HEK293 (cell line): ENCODE measurements at regions not wholly inside any gene's neighbourhood (a gene's known extent, or its start where the extent isn't known, plus 50 kb on each side); places are given as distances from the start of the nearest gene placed in this dataset.

ENCODE experiments used
- CTCF ChIA-PET: fragments of 350-600 bp; formaldehyde crosslinking; extraction: SDS; loops from one replicate; lab custom pipeline; 2021; ENCODE audit warnings: antibody characterized with exemption; lab: Yijun Ruan, JAX
- POLR2A ChIA-PET: fragments of 300-600 bp; formaldehyde crosslinking; extraction: SDS; loops from one replicate; lab custom pipeline; 2020; ENCODE audit warnings: antibody characterized with exemption, inconsistent platforms; lab: Yijun Ruan, JAX
- H3K27ac ChIP-seq: fragments of 200-500 bp; sonication (Bioruptor generic); 2 replicates; pipeline ENCODE4 v1.5.1; 2014; ENCODE audit warnings: low read depth, low read length, control low read depth, inconsistent platforms; ENCODE audit errors: extremely low read depth
- H3K36me3 ChIP-seq, 2 experiments: fragments of 200-500 bp in 1 of 2; sonication (Bioruptor generic) in 1 of 2; 1 replicate in 1 of 2; 2 replicates in 1 of 2; pipeline ENCODE4 v1.5.1; 2014 to 2017; ENCODE audit warnings: inconsistent platforms in 2 of 2, low read length in 2 of 2; ENCODE audit not compliant: control insufficient read depth in 2 of 2, insufficient read depth in 1 of 2
- H3K4me1 ChIP-seq: fragments of 200-500 bp; sonication (Bioruptor generic); 2 replicates; pipeline ENCODE4 v1.5.1; 2014; ENCODE audit warnings: mild to moderate bottlenecking, low read length, inconsistent platforms; ENCODE audit not compliant: control insufficient read depth, insufficient read depth
- H3K4me3 ChIP-seq: 2 replicates; pipeline ENCODE4 v1.5.1; 2011; ENCODE audit warnings: low read depth, mild to moderate bottlenecking, control low read depth, low read length, moderate library complexity
- H3K9me3 ChIP-seq: fragments of 200-500 bp; sonication (Bioruptor generic); 2 replicates; pipeline ENCODE4 v1.5.1; 2014; ENCODE audit warnings: low read depth, low read length, inconsistent platforms; ENCODE audit not compliant: control insufficient read depth, insufficient read depth
- GLIS2 ChIP-seq: fragments of 450-650 bp; formaldehyde crosslinking; IDR thresholded peaks from 2 replicates; pipeline ENCODE4 v1.5.1; 2016; ENCODE audit warnings: missing biosample characterization, missing genetic modification characterization
- KLF1 ChIP-seq: fragments of 450-650 bp; formaldehyde crosslinking; IDR thresholded peaks from 2 replicates; pipeline ENCODE4 v1.5.1; 2016; ENCODE audit warnings: missing biosample characterization, missing genetic modification characterization
- OVOL3 ChIP-seq: fragments of 450-650 bp; formaldehyde crosslinking; IDR thresholded peaks from 2 replicates; pipeline ENCODE4 v1.5.1; 2016; ENCODE audit warnings: missing biosample characterization, missing genetic modification characterization
- SCRT1 ChIP-seq: fragments of 450-650 bp; formaldehyde crosslinking; IDR thresholded peaks from 2 replicates; pipeline ENCODE4 v1.5.1; 2016; ENCODE audit warnings: missing biosample characterization, missing genetic modification characterization, borderline replicate concordance
- WT1 ChIP-seq: fragments of 450-650 bp; formaldehyde crosslinking; IDR thresholded peaks from 2 replicates; pipeline ENCODE4 v1.5.1; 2016; ENCODE audit warnings: missing biosample characterization, missing genetic modification characterization
- ZFP37 ChIP-seq: fragments of 450-650 bp; formaldehyde crosslinking; IDR thresholded peaks from 2 replicates; pipeline ENCODE4 v1.5.1; 2016; ENCODE audit warnings: missing biosample characterization, missing genetic modification characterization
- ZNF146 ChIP-seq: fragments of 450-650 bp; formaldehyde crosslinking; IDR thresholded peaks from 2 replicates; pipeline ENCODE4 v1.5.1; 2016; ENCODE audit warnings: missing biosample characterization, missing genetic modification characterization
- ZNF202 ChIP-seq: fragments of 450-650 bp; formaldehyde crosslinking; IDR thresholded peaks from 2 replicates; pipeline ENCODE4 v1.5.1; 2016; ENCODE audit warnings: missing biosample characterization, missing genetic modification characterization, borderline replicate concordance
- ZNF239 ChIP-seq: fragments of 450-650 bp; formaldehyde crosslinking; IDR thresholded peaks from 2 replicates; pipeline ENCODE4 v1.5.1; 2016; ENCODE audit warnings: missing biosample characterization, missing genetic modification characterization
- ZNF350 ChIP-seq: fragments of 450-650 bp; formaldehyde crosslinking; IDR thresholded peaks from 2 replicates; pipeline ENCODE4 v1.5.0; 2017; ENCODE audit warnings: missing biosample characterization, mild to moderate bottlenecking, missing genetic modification characterization
- ZNF530 ChIP-seq: fragments of 450-650 bp; formaldehyde crosslinking; IDR thresholded peaks from 2 replicates; pipeline ENCODE4 v1.5.1; 2016; ENCODE audit warnings: low read depth, missing biosample characterization, missing genetic modification characterization
- ZNF654 ChIP-seq: fragments of 450-650 bp; formaldehyde crosslinking; IDR thresholded peaks from 2 replicates; pipeline ENCODE4 v1.5.1; 2016; ENCODE audit warnings: low read depth, missing biosample characterization, missing genetic modification characterization
- TF ChIP-seq, protein P1 (sequence below): fragments of 450-650 bp; formaldehyde crosslinking; IDR thresholded peaks from 2 replicates; pipeline ENCODE4 v1.5.1; 2016; ENCODE audit warnings: missing biosample characterization, missing genetic modification characterization
- TF ChIP-seq, protein P2 (sequence below): IDR thresholded peaks from 2 replicates; pipeline ENCODE4 v1.6.1; 2011; ENCODE audit warnings: mild to moderate bottlenecking, low read depth, low read length, borderline replicate concordance
- TF ChIP-seq, protein P3 (sequence below): fragments of 450-650 bp; formaldehyde crosslinking; IDR thresholded peaks from 2 replicates; pipeline ENCODE4 v1.5.1; 2016; ENCODE audit warnings: missing biosample characterization, missing genetic modification characterization
- TF ChIP-seq, protein P4 (sequence below): fragments of 450-650 bp; formaldehyde crosslinking; conservative IDR thresholded peaks from 2 replicates; pipeline ENCODE4 v1.5.1; 2016; ENCODE audit warnings: low read depth, missing biosample characterization, missing genetic modification characterization
- TF ChIP-seq, protein P5 (sequence below): fragments of 450-650 bp; formaldehyde crosslinking; IDR thresholded peaks from 2 replicates; pipeline ENCODE4 v1.5.1; 2016; ENCODE audit warnings: missing biosample characterization, missing genetic modification characterization
- TF ChIP-seq, protein P6 (sequence below): fragments of 450-650 bp; formaldehyde crosslinking; IDR thresholded peaks from 2 replicates; pipeline ENCODE4 v1.5.1; 2016; ENCODE audit warnings: missing biosample characterization, missing genetic modification characterization

DNA sequence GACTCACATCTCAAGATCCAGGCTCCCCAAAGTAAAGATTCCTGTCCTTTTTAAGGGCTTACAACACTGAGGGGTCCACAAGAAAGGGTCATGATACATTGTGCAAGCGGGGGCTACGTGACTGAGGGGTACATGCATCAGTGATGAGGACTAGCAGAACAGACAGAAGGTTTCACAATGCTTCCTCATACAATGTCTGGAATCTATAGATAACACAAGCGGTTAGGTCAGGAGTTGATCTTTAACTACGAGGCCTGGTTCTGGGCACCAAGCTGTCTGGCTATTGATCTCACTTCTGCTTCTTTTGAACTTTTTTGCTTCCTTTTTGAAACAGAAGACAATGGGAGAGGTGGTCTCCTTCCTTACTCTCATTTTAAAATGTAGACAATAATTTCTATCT lies 718.6 kb downstream of the AMY1C start:
- no peaks in the 10 kb centered on the region for H3K4me1 ChIP-seq
- TF ChIP-seq ZNF239 (tag by site-specific recombination) (no peak), SCRT1 (tag by site-specific recombination) (no peak), GLIS2 (tag by site-specific recombination) (no peak), ZNF530 (tag by site-specific recombination) (no peak), ZNF202 (no peak), ZNF146 (tag by site-specific recombination) (no peak), ZNF654 (no peak), ZFP37 (no peak), KLF1 (no peak), OVOL3 (tag by site-specific recombination) (no peak), WT1 (tag by site-specific recombination) (no peak), ZNF350 (tag by site-specific recombination) (no peak)
- TF ChIP-seq, protein P1, sequence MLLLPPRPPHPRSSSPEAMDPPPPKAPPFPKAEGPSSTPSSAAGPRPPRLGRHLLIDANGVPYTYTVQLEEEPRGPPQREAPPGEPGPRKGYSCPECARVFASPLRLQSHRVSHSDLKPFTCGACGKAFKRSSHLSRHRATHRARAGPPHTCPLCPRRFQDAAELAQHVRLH (tag by site-specific recombination), result no peak
- TF ChIP-seq, protein P2, sequence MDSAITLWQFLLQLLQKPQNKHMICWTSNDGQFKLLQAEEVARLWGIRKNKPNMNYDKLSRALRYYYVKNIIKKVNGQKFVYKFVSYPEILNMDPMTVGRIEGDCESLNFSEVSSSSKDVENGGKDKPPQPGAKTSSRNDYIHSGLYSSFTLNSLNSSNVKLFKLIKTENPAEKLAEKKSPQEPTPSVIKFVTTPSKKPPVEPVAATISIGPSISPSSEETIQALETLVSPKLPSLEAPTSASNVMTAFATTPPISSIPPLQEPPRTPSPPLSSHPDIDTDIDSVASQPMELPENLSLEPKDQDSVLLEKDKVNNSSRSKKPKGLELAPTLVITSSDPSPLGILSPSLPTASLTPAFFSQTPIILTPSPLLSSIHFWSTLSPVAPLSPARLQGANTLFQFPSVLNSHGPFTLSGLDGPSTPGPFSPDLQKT, result no peak
- TF ChIP-seq, protein P3, sequence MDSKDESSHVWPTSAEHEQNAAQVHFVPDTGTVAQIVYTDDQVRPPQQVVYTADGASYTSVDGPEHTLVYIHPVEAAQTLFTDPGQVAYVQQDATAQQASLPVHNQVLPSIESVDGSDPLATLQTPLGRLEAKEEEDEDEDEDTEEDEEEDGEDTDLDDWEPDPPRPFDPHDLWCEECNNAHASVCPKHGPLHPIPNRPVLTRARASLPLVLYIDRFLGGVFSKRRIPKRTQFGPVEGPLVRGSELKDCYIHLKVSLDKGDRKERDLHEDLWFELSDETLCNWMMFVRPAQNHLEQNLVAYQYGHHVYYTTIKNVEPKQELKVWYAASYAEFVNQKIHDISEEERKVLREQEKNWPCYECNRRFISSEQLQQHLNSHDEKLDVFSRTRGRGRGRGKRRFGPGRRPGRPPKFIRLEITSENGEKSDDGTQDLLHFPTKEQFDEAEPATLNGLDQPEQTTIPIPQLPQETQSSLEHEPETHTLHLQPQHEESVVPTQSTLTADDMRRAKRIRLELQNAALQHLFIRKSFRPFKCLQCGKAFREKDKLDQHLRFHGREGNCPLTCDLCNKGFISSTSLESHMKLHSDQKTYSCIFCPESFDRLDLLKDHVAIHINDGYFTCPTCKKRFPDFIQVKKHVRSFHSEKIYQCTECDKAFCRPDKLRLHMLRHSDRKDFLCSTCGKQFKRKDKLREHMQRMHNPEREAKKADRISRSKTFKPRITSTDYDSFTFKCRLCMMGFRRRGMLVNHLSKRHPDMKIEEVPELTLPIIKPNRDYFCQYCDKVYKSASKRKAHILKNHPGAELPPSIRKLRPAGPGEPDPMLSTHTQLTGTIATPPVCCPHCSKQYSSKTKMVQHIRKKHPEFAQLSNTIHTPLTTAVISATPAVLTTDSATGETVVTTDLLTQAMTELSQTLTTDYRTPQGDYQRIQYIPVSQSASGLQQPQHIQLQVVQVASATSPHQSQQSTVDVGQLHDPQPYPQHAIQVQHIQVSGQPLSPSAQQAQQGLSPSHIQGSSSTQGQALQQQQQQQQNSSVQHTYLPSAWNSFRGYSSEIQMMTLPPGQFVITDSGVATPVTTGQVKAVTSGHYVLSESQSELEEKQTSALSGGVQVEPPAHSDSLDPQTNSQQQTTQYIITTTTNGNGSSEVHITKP (tag by site-specific recombination), result no peak
- TF ChIP-seq, protein P4, sequence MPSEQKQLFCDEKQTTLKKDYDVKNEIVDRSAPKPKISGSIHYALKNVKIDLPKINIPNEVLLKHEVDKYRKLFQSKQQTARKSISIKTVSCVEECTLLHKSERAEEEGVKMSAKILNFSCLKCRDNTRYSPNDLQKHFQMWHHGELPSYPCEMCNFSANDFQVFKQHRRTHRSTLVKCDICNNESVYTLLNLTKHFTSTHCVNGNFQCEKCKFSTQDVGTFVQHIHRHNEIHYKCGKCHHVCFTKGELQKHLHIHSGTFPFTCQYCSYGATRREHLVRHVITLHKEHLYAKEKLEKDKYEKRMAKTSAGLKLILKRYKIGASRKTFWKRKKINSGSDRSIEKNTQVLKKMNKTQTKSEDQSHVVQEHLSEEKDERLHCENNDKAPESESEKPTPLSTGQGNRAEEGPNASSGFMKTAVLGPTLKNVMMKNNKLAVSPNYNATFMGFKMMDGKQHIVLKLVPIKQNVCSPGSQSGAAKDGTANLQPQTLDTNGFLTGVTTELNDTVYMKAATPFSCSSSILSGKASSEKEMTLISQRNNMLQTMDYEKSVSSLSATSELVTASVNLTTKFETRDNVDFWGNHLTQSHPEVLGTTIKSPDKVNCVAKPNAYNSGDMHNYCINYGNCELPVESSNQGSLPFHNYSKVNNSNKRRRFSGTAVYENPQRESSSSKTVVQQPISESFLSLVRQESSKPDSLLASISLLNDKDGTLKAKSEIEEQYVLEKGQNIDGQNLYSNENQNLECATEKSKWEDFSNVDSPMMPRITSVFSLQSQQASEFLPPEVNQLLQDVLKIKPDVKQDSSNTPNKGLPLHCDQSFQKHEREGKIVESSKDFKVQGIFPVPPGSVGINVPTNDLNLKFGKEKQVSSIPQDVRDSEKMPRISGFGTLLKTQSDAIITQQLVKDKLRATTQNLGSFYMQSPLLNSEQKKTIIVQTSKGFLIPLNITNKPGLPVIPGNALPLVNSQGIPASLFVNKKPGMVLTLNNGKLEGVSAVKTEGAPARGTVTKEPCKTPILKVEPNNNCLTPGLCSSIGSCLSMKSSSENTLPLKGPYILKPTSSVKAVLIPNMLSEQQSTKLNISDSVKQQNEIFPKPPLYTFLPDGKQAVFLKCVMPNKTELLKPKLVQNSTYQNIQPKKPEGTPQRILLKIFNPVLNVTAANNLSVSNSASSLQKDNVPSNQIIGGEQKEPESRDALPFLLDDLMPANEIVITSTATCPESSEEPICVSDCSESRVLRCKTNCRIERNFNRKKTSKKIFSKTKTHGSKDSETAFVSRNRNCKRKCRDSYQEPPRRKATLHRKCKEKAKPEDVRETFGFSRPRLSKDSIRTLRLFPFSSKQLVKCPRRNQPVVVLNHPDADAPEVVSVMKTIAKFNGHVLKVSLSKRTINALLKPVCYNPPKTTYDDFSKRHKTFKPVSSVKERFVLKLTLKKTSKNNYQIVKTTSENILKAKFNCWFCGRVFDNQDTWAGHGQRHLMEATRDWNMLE (tag by site-specific recombination), result no peak
- TF ChIP-seq, protein P5, sequence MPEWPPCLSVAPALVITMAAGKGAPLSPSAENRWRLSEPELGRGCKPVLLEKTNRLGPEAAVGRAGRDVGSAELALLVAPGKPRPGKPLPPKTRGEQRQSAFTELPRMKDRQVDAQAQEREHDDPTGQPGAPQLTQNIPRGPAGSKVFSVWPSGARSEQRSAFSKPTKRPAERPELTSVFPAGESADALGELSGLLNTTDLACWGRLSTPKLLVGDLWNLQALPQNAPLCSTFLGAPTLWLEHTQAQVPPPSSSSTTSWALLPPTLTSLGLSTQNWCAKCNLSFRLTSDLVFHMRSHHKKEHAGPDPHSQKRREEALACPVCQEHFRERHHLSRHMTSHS (tag by site-specific recombination), result no peak
- TF ChIP-seq, protein P6, sequence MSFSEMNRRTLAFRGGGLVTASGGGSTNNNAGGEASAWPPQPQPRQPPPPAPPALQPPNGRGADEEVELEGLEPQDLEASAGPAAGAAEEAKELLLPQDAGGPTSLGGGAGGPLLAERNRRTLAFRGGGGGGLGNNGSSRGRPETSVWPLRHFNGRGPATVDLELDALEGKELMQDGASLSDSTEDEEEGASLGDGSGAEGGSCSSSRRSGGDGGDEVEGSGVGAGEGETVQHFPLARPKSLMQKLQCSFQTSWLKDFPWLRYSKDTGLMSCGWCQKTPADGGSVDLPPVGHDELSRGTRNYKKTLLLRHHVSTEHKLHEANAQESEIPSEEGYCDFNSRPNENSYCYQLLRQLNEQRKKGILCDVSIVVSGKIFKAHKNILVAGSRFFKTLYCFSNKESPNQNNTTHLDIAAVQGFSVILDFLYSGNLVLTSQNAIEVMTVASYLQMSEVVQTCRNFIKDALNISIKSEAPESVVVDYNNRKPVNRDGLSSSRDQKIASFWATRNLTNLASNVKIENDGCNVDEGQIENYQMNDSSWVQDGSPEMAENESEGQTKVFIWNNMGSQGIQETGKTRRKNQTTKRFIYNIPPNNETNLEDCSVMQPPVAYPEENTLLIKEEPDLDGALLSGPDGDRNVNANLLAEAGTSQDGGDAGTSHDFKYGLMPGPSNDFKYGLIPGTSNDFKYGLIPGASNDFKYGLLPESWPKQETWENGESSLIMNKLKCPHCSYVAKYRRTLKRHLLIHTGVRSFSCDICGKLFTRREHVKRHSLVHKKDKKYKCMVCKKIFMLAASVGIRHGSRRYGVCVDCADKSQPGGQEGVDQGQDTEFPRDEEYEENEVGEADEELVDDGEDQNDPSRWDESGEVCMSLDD, result no peak
- TF ChIP-seq, all 188 proteins: peak for 0
- H3K27ac ChIP-seq, result no peak overlapping the region
- ChIA-PET CTCF (no interaction called here), POLR2A (no interaction called here)
- H3K9me3 ChIP-seq, result no peaks in the 10 kb centered on the region
- no peaks in the 10 kb centered on the region for H3K36me3 ChIP-seq
- H3K4me3 ChIP-seq, result no peak overlapping the region
